ENCODE measurements at regions not wholly inside any gene's neighbourhood (a gene's known extent, or its start where the extent isn't known, plus 50 kb on each side); places are given as distances from the start of the nearest gene placed in this dataset.
A peak's percentile ranks its signal among the peaks of the same experiment; 100 is the strongest.

GRCh38 chr4:38609614-38610013 lies 54.4 kb upstream of the KLF3 start:
- DNase-seq = no peak

GRCh38 chr4:38610521-38610920 lies 53.5 kb upstream of the KLF3 start:
- DNase-seq = no peak

- peak; percentile 7 for DNase-seq
Measured at GRCh38 chr4:38610966-38611431, 53.0 kb upstream of the KLF3 start.

- no peak for DNase-seq
Measured at GRCh38 chr4:38611676-38612075, 52.3 kb upstream of the KLF3 start.

GRCh38 chr4:38612646-38613414 lies 51.2 kb upstream of the KLF3 start:
- DNase-seq = peak; percentile 63
